ENCODE measurements at regions not wholly inside any gene's neighbourhood (a gene's known extent, or its start where the extent isn't known, plus 50 kb on each side); places are given as distances from the start of the nearest gene placed in this dataset.
A peak's percentile ranks its signal among the peaks of the same experiment; 100 is the strongest.

DNA sequence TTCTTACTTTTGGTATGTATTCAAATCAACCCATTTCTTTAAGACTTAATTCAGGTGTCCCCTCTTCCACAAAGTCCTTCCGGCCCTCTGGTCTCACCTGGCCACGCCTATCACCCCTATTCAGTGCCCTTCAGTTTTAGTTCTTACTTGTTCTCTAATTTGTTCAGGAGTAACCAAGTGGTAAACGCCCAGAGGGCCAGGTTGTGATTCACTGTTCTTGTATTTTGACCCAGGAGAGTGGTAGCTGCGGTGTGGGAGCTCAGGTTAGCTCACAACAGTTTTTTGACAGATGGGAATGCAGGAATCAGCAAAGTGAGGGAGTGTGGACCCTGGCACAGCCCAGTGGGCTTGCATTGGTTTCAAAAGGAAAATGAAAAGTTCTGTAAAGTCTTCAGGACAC is 81.7 kb upstream of the RIPOR2 start:
- H3K27ac ChIP-seq, result peak overlapping the region; percentile 67

DNA sequence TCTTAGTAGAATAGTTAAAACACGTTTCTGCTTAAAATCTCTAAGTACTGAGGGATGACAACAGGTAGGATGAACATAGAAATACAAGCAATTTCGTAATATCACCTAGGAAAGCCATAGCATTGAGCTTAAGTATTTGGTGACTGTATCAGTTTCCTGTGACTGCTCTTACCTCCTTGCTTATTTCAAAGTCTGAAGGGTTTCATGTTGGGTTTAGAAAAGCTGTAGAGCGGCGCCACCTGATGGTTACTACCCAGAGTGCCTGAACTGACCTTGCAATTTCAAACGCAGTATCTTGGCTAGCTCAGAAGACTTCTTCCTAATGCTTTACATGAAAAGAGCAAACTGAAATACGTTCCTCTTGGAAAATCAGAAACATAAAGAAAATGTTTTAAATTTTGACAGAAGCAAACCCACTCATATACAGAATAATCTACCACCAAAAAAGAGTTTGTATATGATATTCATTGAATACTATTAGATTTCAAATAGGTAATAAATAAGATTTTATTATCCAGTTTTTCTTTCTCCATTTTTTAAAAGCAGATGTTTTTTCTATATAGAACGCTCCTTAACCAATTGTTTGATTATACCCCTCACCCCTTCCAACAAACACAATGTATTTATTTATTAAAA is 82.3 kb upstream of the RIPOR2 start:
- no peaks in the 10 kb centered on the region for H3K27me3 ChIP-seq
- H3K36me3 ChIP-seq, result no peaks in the 10 kb centered on the region
- peaks cover 38 to 50% of the 10 kb centered on the region in 2 experiments for H3K4me1 ChIP-seq (ENCODE audit: control insufficient read depth in 1 of 2, insufficient read depth in 1 of 2, low read depth in 1 of 2, low read length in 1 of 2)
- H3K27ac ChIP-seq, result peak overlapping the region; percentile 67
- TF ChIP-seq, protein P1, sequence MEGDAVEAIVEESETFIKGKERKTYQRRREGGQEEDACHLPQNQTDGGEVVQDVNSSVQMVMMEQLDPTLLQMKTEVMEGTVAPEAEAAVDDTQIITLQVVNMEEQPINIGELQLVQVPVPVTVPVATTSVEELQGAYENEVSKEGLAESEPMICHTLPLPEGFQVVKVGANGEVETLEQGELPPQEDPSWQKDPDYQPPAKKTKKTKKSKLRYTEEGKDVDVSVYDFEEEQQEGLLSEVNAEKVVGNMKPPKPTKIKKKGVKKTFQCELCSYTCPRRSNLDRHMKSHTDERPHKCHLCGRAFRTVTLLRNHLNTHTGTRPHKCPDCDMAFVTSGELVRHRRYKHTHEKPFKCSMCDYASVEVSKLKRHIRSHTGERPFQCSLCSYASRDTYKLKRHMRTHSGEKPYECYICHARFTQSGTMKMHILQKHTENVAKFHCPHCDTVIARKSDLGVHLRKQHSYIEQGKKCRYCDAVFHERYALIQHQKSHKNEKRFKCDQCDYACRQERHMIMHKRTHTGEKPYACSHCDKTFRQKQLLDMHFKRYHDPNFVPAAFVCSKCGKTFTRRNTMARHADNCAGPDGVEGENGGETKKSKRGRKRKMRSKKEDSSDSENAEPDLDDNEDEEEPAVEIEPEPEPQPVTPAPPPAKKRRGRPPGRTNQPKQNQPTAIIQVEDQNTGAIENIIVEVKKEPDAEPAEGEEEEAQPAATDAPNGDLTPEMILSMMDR (IDR thresholded peaks at IDR 0.05), result peak; percentile 86
- H3K9me3 ChIP-seq, result no peaks in the 10 kb centered on the region
- no peak overlapping the region for H3K4me3 ChIP-seq (ENCODE audit: low read depth in 1 of 2, low read length in 1 of 2)

More for the DNA sequence above, 81.7 kb upstream of the RIPOR2 start:
- Histone ChIP-seq H3K4me3 (ENCODE audit: low read depth in 1 of 2, low read length in 1 of 2) (no peak overlapping the region), H3K36me3 (no peaks in the 10 kb centered on the region), H3K9me3 (no peaks in the 10 kb centered on the region), H3K4me1 (ENCODE audit: control insufficient read depth in 1 of 2, insufficient read depth in 1 of 2, low read depth in 1 of 2, low read length in 1 of 2) (peaks cover 42 to 56% of the 10 kb centered on the region in 2 experiments), H3K27me3 (no peaks in the 10 kb centered on the region)
- TF ChIP-seq, protein P1 (IDR thresholded peaks at IDR 0.05), result no peak

DNA sequence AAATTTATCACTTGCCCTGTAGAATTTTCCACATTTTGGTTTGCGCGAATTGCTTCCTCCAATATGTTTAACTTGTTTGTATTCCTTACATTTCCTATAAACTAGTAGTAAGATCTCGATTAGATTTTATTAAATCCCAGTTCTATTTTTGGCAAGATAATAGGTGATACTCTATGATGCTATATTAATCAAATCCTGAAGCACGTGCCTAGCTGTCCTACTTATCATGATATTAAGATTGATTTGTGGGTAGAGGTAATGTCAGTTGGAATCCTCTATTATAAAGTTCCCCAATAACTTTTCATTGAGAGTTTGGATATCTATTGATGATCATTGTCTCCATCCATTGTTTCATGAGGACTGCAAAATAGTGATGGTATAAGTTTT is 82.8 kb upstream of the RIPOR2 start:
- Histone ChIP-seq H3K27ac (no peak overlapping the region), H3K4me3 (ENCODE audit: low read depth in 1 of 2, low read length in 1 of 2) (no peak overlapping the region), H3K9me3 (no peaks in the 10 kb centered on the region), H3K36me3 (no peaks in the 10 kb centered on the region), H3K4me1 (ENCODE audit: control insufficient read depth in 1 of 2, insufficient read depth in 1 of 2, low read depth in 1 of 2, low read length in 1 of 2) (peaks cover 34 to 45% of the 10 kb centered on the region in 2 experiments), H3K27me3 (no peaks in the 10 kb centered on the region)
- TF ChIP-seq, protein P1 (IDR thresholded peaks at IDR 0.05), result no peak

DNA sequence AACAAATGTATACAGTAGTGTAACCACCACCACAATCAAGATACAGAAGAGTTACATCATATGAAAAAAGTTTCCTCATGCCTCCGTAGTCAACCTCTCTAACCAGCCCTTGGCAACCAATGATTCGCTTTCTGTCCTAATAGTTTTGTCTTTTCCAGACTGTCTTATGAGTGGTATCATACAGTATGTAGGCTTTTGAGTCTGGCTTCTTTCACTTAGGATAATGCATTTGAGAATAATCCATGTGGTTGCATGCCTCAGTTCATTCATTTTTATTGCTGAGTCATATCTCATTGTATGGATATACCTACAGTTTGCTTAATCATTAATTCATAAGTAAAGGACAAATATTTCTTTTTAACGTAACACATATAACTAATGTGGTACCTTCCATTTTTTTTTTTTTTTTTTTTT is 86.4 kb upstream of the RIPOR2 start:
- Histone ChIP-seq H3K36me3 (no peaks in the 10 kb centered on the region), H3K27me3 (no peaks in the 10 kb centered on the region), H3K9me3 (no peaks in the 10 kb centered on the region), H3K4me3 (ENCODE audit: low read depth in 1 of 2, low read length in 1 of 2) (no peak overlapping the region), H3K27ac (no peak overlapping the region), H3K4me1 (ENCODE audit: control insufficient read depth in 1 of 2, insufficient read depth in 1 of 2, low read depth in 1 of 2, low read length in 1 of 2) (peaks cover 12 to 19% of the 10 kb centered on the region in 2 experiments)
- TF ChIP-seq, protein P1 (IDR thresholded peaks at IDR 0.05), result no peak

DNA sequence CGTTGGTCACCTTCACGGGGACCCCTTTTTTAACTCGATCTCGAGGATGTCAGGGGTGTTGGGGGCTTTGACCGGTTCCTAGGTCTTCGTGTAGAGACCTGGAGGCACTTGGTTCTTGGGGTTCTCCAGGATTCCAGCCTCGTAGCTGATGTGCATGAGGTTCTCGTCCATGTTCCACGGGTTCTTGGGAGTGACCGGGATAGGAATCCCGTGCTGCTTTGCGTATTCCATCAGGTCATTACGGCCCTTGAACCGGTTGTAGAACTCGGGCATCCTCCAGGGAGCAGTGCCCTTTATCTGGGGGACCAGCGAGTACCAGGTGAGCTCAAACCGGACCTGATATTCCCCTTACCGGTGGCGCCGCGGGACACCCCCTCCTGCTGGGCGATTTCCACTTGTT is 88.0 kb upstream of the RIPOR2 start:
- H3K27me3 ChIP-seq, result no peaks in the 10 kb centered on the region
- H3K27ac ChIP-seq, result no peak overlapping the region
- H3K4me3 ChIP-seq (ENCODE audit: low read depth in 1 of 2, low read length in 1 of 2), result no peak overlapping the region
- no peaks in the 10 kb centered on the region for H3K36me3 ChIP-seq
- TF ChIP-seq, protein P1 (IDR thresholded peaks at IDR 0.05), result no peak
- H3K9me3 ChIP-seq, result no peaks in the 10 kb centered on the region
- peaks cover 8 to 9% of the 10 kb centered on the region in 2 experiments for H3K4me1 ChIP-seq (ENCODE audit: control insufficient read depth in 1 of 2, insufficient read depth in 1 of 2, low read depth in 1 of 2, low read length in 1 of 2)

Measured in neutrophil (primary cell).